ENCODE measurements at regions not wholly inside any gene's neighbourhood (a gene's known extent, or its start where the extent isn't known, plus 50 kb on each side); places are given as distances from the start of the nearest gene placed in this dataset.
A peak's percentile ranks its signal among the peaks of the same experiment; 100 is the strongest.

GRCh38 chr12:87820524-87821202 is 208.5 kb downstream of the C12orf50 start:
- H3K9me3 ChIP-seq (replicated peaks): no peaks in the 10 kb centered on the region
- DNase-seq (ENCODE audit: low read depth in 1 of 2, low spot score in 2 of 2): peak; percentile 42 to 62
- H3K27me3 ChIP-seq (replicated peaks): no peaks in the 10 kb centered on the region
- peaks cover 11% of the 10 kb centered on the region for H3K4me1 ChIP-seq (replicated peaks)
- H3K4me3 ChIP-seq: no peak overlapping the region
- no peaks in the 10 kb centered on the region for H3K36me3 ChIP-seq
- peak overlapping the region; percentile 75 for H3K27ac ChIP-seq

- Histone ChIP-seq H3K27ac (no peak overlapping the region), H3K4me1 (replicated peaks) (peaks cover 26% of the 10 kb centered on the region), H3K9me3 (replicated peaks) (no peaks in the 10 kb centered on the region), H3K27me3 (replicated peaks) (no peaks in the 10 kb centered on the region), H3K36me3 (no peaks in the 10 kb centered on the region), H3K4me3 (no peak overlapping the region)
- no peak for DNase-seq (ENCODE audit: low read depth in 1 of 2, low spot score in 2 of 2)
Measured at GRCh38 chr12:87818441-87818840, 210.8 kb downstream of the C12orf50 start.

GRCh38 chr12:87815771-87816585 is 213.2 kb downstream of the C12orf50 start:
- Histone ChIP-seq H3K27ac (no peak overlapping the region), H3K4me1 (replicated peaks) (peaks cover 49% of the 10 kb centered on the region), H3K36me3 (no peaks in the 10 kb centered on the region), H3K4me3 (no peak overlapping the region), H3K27me3 (replicated peaks) (no peaks in the 10 kb centered on the region), H3K9me3 (replicated peaks) (no peaks in the 10 kb centered on the region)
- no peak for DNase-seq (ENCODE audit: low read depth in 1 of 2, low spot score in 2 of 2)

- no peak for DNase-seq (ENCODE audit: low read depth in 1 of 2, low spot score in 2 of 2)
- H3K27ac ChIP-seq: peak overlapping the region; percentile 89
- peaks cover 52% of the 10 kb centered on the region for H3K4me1 ChIP-seq (replicated peaks)
- H3K36me3 ChIP-seq: no peaks in the 10 kb centered on the region
- no peaks in the 10 kb centered on the region for H3K9me3 ChIP-seq (replicated peaks)
- no peaks in the 10 kb centered on the region for H3K27me3 ChIP-seq (replicated peaks)
- H3K4me3 ChIP-seq: no peak overlapping the region
Measured at GRCh38 chr12:87814625-87815024, 214.6 kb downstream of the C12orf50 start.

GRCh38 chr12:87813476-87814234 is 215.5 kb downstream of the C12orf50 start:
- no peaks in the 10 kb centered on the region for H3K36me3 ChIP-seq
- H3K9me3 ChIP-seq (replicated peaks): no peaks in the 10 kb centered on the region
- peak overlapping the region; percentile 89 for H3K27ac ChIP-seq
- H3K4me3 ChIP-seq: no peak overlapping the region
- H3K4me1 ChIP-seq (replicated peaks): peaks cover 58% of the 10 kb centered on the region
- H3K27me3 ChIP-seq (replicated peaks): no peaks in the 10 kb centered on the region
- peak; percentile 58 to 90 for DNase-seq (ENCODE audit: low read depth in 1 of 2, low spot score in 2 of 2)

- H3K27me3 ChIP-seq (replicated peaks): no peaks in the 10 kb centered on the region
- H3K4me1 ChIP-seq (replicated peaks): peaks cover 58% of the 10 kb centered on the region
- H3K4me3 ChIP-seq: no peak overlapping the region
- H3K27ac ChIP-seq: peak overlapping the region; percentile 89
- no peaks in the 10 kb centered on the region for H3K9me3 ChIP-seq (replicated peaks)
- no peaks in the 10 kb centered on the region for H3K36me3 ChIP-seq
- DNase-seq (ENCODE audit: low read depth in 1 of 2, low spot score in 2 of 2): no peak
Measured at GRCh38 chr12:87812681-87813080, 216.5 kb downstream of the C12orf50 start.

GRCh38 chr12:87812030-87812429 is 217.2 kb downstream of the C12orf50 start:
- peak overlapping the region; percentile 89 for H3K27ac ChIP-seq
- H3K36me3 ChIP-seq: no peaks in the 10 kb centered on the region
- no peaks in the 10 kb centered on the region for H3K9me3 ChIP-seq (replicated peaks)
- H3K4me1 ChIP-seq (replicated peaks): peaks cover 60% of the 10 kb centered on the region
- no peaks in the 10 kb centered on the region for H3K27me3 ChIP-seq (replicated peaks)
- no peak overlapping the region for H3K4me3 ChIP-seq
- no peak for DNase-seq (ENCODE audit: low read depth in 1 of 2, low spot score in 2 of 2)

GRCh38 chr12:87809916-87810315 is 219.3 kb downstream of the C12orf50 start:
- H3K36me3 ChIP-seq: no peaks in the 10 kb centered on the region
- H3K4me1 ChIP-seq (replicated peaks): peaks cover 61% of the 10 kb centered on the region
- no peaks in the 10 kb centered on the region for H3K27me3 ChIP-seq (replicated peaks)
- peak overlapping the region; percentile 37 for H3K27ac ChIP-seq
- no peak overlapping the region for H3K4me3 ChIP-seq
- no peaks in the 10 kb centered on the region for H3K9me3 ChIP-seq (replicated peaks)
- peak in 1 of 2 experiments; percentile 77 for DNase-seq (ENCODE audit: low read depth in 1 of 2, low spot score in 2 of 2)

- no peak overlapping the region for H3K27ac ChIP-seq
- DNase-seq (ENCODE audit: low read depth in 1 of 2, low spot score in 2 of 2): no peak
- no peaks in the 10 kb centered on the region for H3K36me3 ChIP-seq
- no peaks in the 10 kb centered on the region for H3K9me3 ChIP-seq (replicated peaks)
- H3K4me1 ChIP-seq (replicated peaks): peaks cover 40% of the 10 kb centered on the region
- no peaks in the 10 kb centered on the region for H3K27me3 ChIP-seq (replicated peaks)
- no peak overlapping the region for H3K4me3 ChIP-seq
Measured at GRCh38 chr12:87807086-87807485, 222.1 kb downstream of the C12orf50 start.

GRCh38 chr12:87806310-87806709 is 222.9 kb downstream of the C12orf50 start:
- Histone ChIP-seq H3K9me3 (replicated peaks) (no peaks in the 10 kb centered on the region), H3K27me3 (replicated peaks) (no peaks in the 10 kb centered on the region), H3K4me3 (no peak overlapping the region), H3K36me3 (no peaks in the 10 kb centered on the region), H3K4me1 (replicated peaks) (peaks cover 32% of the 10 kb centered on the region), H3K27ac (no peak overlapping the region)
- no peak for DNase-seq (ENCODE audit: low read depth in 1 of 2, low spot score in 2 of 2)

- Histone ChIP-seq H3K27ac (no peak overlapping the region), H3K36me3 (no peaks in the 10 kb centered on the region), H3K9me3 (replicated peaks) (no peaks in the 10 kb centered on the region), H3K27me3 (replicated peaks) (no peaks in the 10 kb centered on the region), H3K4me1 (replicated peaks) (peaks cover 14% of the 10 kb centered on the region), H3K4me3 (no peak overlapping the region)
- no peak for DNase-seq (ENCODE audit: low read depth in 1 of 2, low spot score in 2 of 2)
Measured at GRCh38 chr12:87804386-87804785, 224.8 kb downstream of the C12orf50 start.

GRCh38 chr12:87802721-87803011 is 226.5 kb downstream of the C12orf50 start:
- Histone ChIP-seq H3K27ac (no peak overlapping the region), H3K4me1 (replicated peaks) (peaks cover 10% of the 10 kb centered on the region)

GRCh38 chr12:87801860-87802720 is 227.1 kb downstream of the C12orf50 start:
- Histone ChIP-seq H3K4me1 (replicated peaks) (peaks cover 11% of the 10 kb centered on the region), H3K9me3 (replicated peaks) (no peaks in the 10 kb centered on the region), H3K4me3 (no peak overlapping the region), H3K27ac (no peak overlapping the region), H3K27me3 (replicated peaks) (no peaks in the 10 kb centered on the region), H3K36me3 (no peaks in the 10 kb centered on the region)
- no peak for DNase-seq (ENCODE audit: low read depth in 1 of 2, low spot score in 2 of 2)

More at GRCh38 chr12:87802721-87803011, 226.5 kb downstream of the C12orf50 start:
- no peak for DNase-seq (ENCODE audit: low read depth in 1 of 2, low spot score in 2 of 2)
- no peaks in the 10 kb centered on the region for H3K27me3 ChIP-seq (replicated peaks)
- no peak overlapping the region for H3K4me3 ChIP-seq
- no peaks in the 10 kb centered on the region for H3K9me3 ChIP-seq (replicated peaks)
- no peaks in the 10 kb centered on the region for H3K36me3 ChIP-seq

Measured in SJSA1 (cell line).